IPS DF 6.9 (cell line): ENCODE measurements at regions not wholly inside any gene's neighbourhood (a gene's known extent, or its start where the extent isn't known, plus 50 kb on each side); places are given as distances from the start of the nearest gene placed in this dataset.

Experiments
- DNase-seq: peaks from one replicate; pipeline ENCODE4 v3.0.0-alpha.2; 2013; ENCODE audit warnings: low read depth, low spot score
- H3K27ac ChIP-seq: one replicate; pipeline ENCODE4 v1.5.1; 2013; ENCODE audit warnings: low read length, control low read depth
- H3K27me3 ChIP-seq: 2 replicates; pipeline ENCODE4 v1.6.1; 2013; ENCODE audit warnings: mild to moderate bottlenecking, low read length; ENCODE audit not compliant: control insufficient read depth, insufficient read depth
- H3K36me3 ChIP-seq: 2 replicates; pipeline ENCODE4 v1.6.1; 2013; ENCODE audit warnings: low read length; ENCODE audit not compliant: control insufficient read depth, insufficient read depth
- H3K4me1 ChIP-seq: 2 replicates; pipeline ENCODE4 v1.6.1; 2013; ENCODE audit warnings: low read length; ENCODE audit not compliant: control insufficient read depth, insufficient read depth
- H3K4me3 ChIP-seq: 2 replicates; pipeline ENCODE4 v1.5.1; 2013; ENCODE audit warnings: mild to moderate bottlenecking, low read length
- H3K9me3 ChIP-seq: 2 replicates; pipeline ENCODE4 v1.6.1; 2013; ENCODE audit warnings: low read length, inconsistent platforms; ENCODE audit not compliant: control insufficient read depth, insufficient read depth
- WGBS: extraction: QIAGEN DNeasy Blood & Tissue Kit; methylation state at CpG from one replicate; pipeline ENCODE4 v1.1.7; 2013; ENCODE audit warnings: mixed read lengths, missing lambda C conversion rate; ENCODE audit not compliant: insufficient read length, insufficient coverage; 5-methylcytosine and 5-hydroxymethylcytosine counted together

GRCh38 chr16:35736546-35736945 lies 2277.1 kb downstream of the TP53TG3F start:
- DNase-seq: no peak
- no peak overlapping the region for H3K27ac ChIP-seq
- H3K27me3 ChIP-seq: no peaks in the 10 kb centered on the region
- H3K4me1 ChIP-seq: no peaks in the 10 kb centered on the region
- no peaks in the 10 kb centered on the region for H3K36me3 ChIP-seq
- no CpG with 5 or more reads among the region's 2 CpGs for WGBS
- no peak overlapping the region for H3K4me3 ChIP-seq
- peaks cover 9% of the 10 kb centered on the region for H3K9me3 ChIP-seq

- H3K4me1 ChIP-seq: no peaks in the 10 kb centered on the region
- no peaks in the 10 kb centered on the region for H3K27me3 ChIP-seq
- no peak for DNase-seq
- no peak overlapping the region for H3K27ac ChIP-seq
- WGBS: no CpG with 5 or more reads among the region's 3 CpGs
- H3K4me3 ChIP-seq: no peak overlapping the region
- peaks cover 9% of the 10 kb centered on the region for H3K9me3 ChIP-seq
- H3K36me3 ChIP-seq: no peaks in the 10 kb centered on the region
Measured at GRCh38 chr16:35737076-35737475, 2277.7 kb downstream of the TP53TG3F start.

GRCh38 chr16:35741546-35741945 lies 2282.1 kb downstream of the TP53TG3F start:
- H3K9me3 ChIP-seq: peaks cover 12% of the 10 kb centered on the region
- H3K27ac ChIP-seq: no peak overlapping the region
- no peak overlapping the region for H3K4me3 ChIP-seq
- no peaks in the 10 kb centered on the region for H3K36me3 ChIP-seq
- DNase-seq: no peak
- H3K27me3 ChIP-seq: no peaks in the 10 kb centered on the region
- H3K4me1 ChIP-seq: no peaks in the 10 kb centered on the region
- WGBS: 100% methylated on average over 1 of the region's 4 CpGs

- Histone ChIP-seq H3K36me3 (no peaks in the 10 kb centered on the region), H3K4me3 (no peak overlapping the region), H3K9me3 (peaks cover 16% of the 10 kb centered on the region), H3K27me3 (no peaks in the 10 kb centered on the region), H3K4me1 (no peaks in the 10 kb centered on the region), H3K27ac (no peak overlapping the region)
- no CpG with 5 or more reads among the region's 5 CpGs for WGBS
- no peak for DNase-seq
Measured at GRCh38 chr16:35743101-35743692, 2283.8 kb downstream of the TP53TG3F start.

- H3K4me1 ChIP-seq: no peaks in the 10 kb centered on the region
- no peak for DNase-seq
- no peaks in the 10 kb centered on the region for H3K36me3 ChIP-seq
- no peak overlapping the region for H3K27ac ChIP-seq
- WGBS: no CpG with 5 or more reads among the region's 4 CpGs
- H3K27me3 ChIP-seq: no peaks in the 10 kb centered on the region
- H3K4me3 ChIP-seq: no peak overlapping the region
- peaks cover 16% of the 10 kb centered on the region for H3K9me3 ChIP-seq
Measured at GRCh38 chr16:35744084-35744483, 2284.7 kb downstream of the TP53TG3F start.

GRCh38 chr16:35744726-35745125 lies 2285.3 kb downstream of the TP53TG3F start:
- Histone ChIP-seq H3K4me1 (no peaks in the 10 kb centered on the region), H3K36me3 (no peaks in the 10 kb centered on the region; the same call in 1 of the 2 replicates), H3K9me3 (peaks cover 17% of the 10 kb centered on the region), H3K4me3 (no peak overlapping the region), H3K27me3 (no peaks in the 10 kb centered on the region), H3K27ac (no peak overlapping the region)
- no CpG with 5 or more reads among the region's 4 CpGs for WGBS
- no peak for DNase-seq

GRCh38 chr16:35745191-35745590 lies 2285.8 kb downstream of the TP53TG3F start:
- Histone ChIP-seq H3K36me3 (no peaks in the 10 kb centered on the region; the same call in 1 of the 2 replicates), H3K4me3 (no peak overlapping the region), H3K27me3 (no peaks in the 10 kb centered on the region), H3K4me1 (no peaks in the 10 kb centered on the region), H3K27ac (no peak overlapping the region), H3K9me3 (peaks cover 16% of the 10 kb centered on the region)
- DNase-seq: no peak
- WGBS: no CpG with 5 or more reads among the region's 3 CpGs

- Histone ChIP-seq H3K9me3 (peaks cover 16% of the 10 kb centered on the region), H3K4me1 (no peaks in the 10 kb centered on the region), H3K4me3 (no peak overlapping the region), H3K36me3 (no peaks in the 10 kb centered on the region; the same call in 1 of the 2 replicates), H3K27ac (no peak overlapping the region), H3K27me3 (no peaks in the 10 kb centered on the region)
- WGBS: no CpG with 5 or more reads among the region's 9 CpGs
- no peak for DNase-seq
Measured at GRCh38 chr16:35745821-35746248, 2286.4 kb downstream of the TP53TG3F start.

GRCh38 chr16:35746281-35746962 lies 2287.0 kb downstream of the TP53TG3F start:
- no CpG with 5 or more reads among the region's 17 CpGs for WGBS
- no peaks in the 10 kb centered on the region for H3K27me3 ChIP-seq
- DNase-seq: no peak
- H3K4me1 ChIP-seq: no peaks in the 10 kb centered on the region
- no peak overlapping the region for H3K4me3 ChIP-seq
- H3K36me3 ChIP-seq: no peaks in the 10 kb centered on the region; the same call in 1 of the 2 replicates
- peaks cover 16% of the 10 kb centered on the region for H3K9me3 ChIP-seq
- no peak overlapping the region for H3K27ac ChIP-seq

GRCh38 chr16:35746963-35747657 lies 2287.7 kb downstream of the TP53TG3F start:
- Histone ChIP-seq H3K36me3 (no peaks in the 10 kb centered on the region; the same call in 1 of the 2 replicates), H3K27ac (no peak overlapping the region), H3K9me3 (peaks cover 20% of the 10 kb centered on the region), H3K27me3 (no peaks in the 10 kb centered on the region), H3K4me3 (no peak overlapping the region), H3K4me1 (no peaks in the 10 kb centered on the region)
- no CpG with 5 or more reads among the region's 18 CpGs for WGBS
- no peak for DNase-seq
